ENCODE measurements at regions not wholly inside any gene's neighbourhood (a gene's known extent, or its start where the extent isn't known, plus 50 kb on each side); places are given as distances from the start of the nearest gene placed in this dataset.
A peak's percentile ranks its signal among the peaks of the same experiment; 100 is the strongest.
"Not testable (repeated sequence)": the region's sequence is repeated elsewhere in the genome, so short reads cannot be mapped to it uniquely, and the experiment has no call there.

DNA sequence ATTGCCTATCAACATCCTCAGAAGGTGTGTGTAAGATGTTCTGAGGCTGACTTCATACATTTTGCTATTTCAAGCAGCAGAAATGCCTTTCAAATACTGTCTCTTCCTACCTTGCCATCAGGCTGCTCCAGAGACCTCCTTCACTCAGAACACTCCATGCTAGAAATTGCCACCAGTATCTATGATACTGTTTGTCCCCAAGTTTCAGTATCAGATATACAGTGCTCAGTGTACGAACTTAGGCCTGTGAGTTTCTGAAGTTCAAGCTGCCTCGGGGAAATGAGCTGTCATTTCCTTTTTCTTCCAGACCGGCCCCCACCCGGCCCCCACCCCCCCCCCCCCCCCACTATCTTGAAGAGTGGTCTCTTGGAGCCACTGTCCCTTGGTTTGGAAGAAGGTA, 373.4 kb upstream of the CHRM2 start:
- Mint-ChIP-seq H3K27me3 (ENCODE audit: low read depth in 3 of 3) (peaks cover 0 to 2% (median 1%) of the 10 kb centered on the region in 3 donors), H3K9me3 (peaks cover 3 to 28% (median 11%) of the 10 kb centered on the region in 6 donors), H3K27ac (no peak overlapping the region), H3K4me1 (no peaks in the 10 kb centered on the region), H3K36me3 (no peaks in the 10 kb centered on the region), H3K4me3 (no peak overlapping the region)
- no peak for DNase-seq

DNA sequence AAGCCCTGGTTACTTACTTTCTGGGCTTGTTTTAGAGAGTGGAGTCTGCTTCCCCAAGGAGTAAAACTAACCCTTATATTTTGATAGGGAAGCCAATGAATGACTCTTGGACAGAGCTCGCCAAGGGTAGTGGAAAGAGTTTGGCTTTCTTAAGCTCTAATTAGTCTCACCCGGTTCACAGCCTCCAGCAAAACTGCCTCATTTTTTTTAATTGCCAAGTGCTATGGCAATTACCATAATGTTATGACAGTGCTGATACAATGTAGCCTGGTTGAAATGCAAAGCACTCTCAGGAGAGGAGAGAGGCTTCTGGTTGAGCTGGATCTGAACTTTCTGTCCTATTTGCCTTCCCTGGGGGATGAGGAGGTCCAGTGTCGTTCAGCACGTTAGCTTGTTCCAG, 376.1 kb upstream of the CHRM2 start:
- Mint-ChIP-seq H3K27me3 (ENCODE audit: low read depth in 3 of 3) (peaks cover 0 to 3% (median 2%) of the 10 kb centered on the region in 3 donors), H3K36me3 (no peaks in the 10 kb centered on the region), H3K27ac (no peak overlapping the region), H3K9me3 (peaks cover 1 to 30% (median 10%) of the 10 kb centered on the region in 6 donors), H3K4me1 (no peaks in the 10 kb centered on the region), H3K4me3 (no peak overlapping the region)
- no peak for DNase-seq

- no peaks in the 10 kb centered on the region for H3K36me3 Mint-ChIP-seq
- peaks cover 1 to 30% (median 10%) of the 10 kb centered on the region in 6 donors for H3K9me3 Mint-ChIP-seq
- peaks cover 0 to 3% (median 2%) of the 10 kb centered on the region in 3 donors for H3K27me3 Mint-ChIP-seq (ENCODE audit: low read depth in 3 of 3)
- no peak overlapping the region for H3K4me3 Mint-ChIP-seq
- DNase-seq, result no peak
- no peak overlapping the region for H3K27ac Mint-ChIP-seq
- H3K4me1 Mint-ChIP-seq, result no peaks in the 10 kb centered on the region
Observed at GRCh38 chr7:136489808-136490207, 378.6 kb upstream of the CHRM2 start.

- Mint-ChIP-seq H3K27ac (no peak overlapping the region), H3K4me3 (no peak overlapping the region), H3K27me3 (ENCODE audit: low read depth in 3 of 3) (no peaks in the 10 kb centered on the region), H3K9me3 (peaks cover 5 to 37% (median 13%) of the 10 kb centered on the region in 6 donors), H3K36me3 (no peaks in the 10 kb centered on the region), H3K4me1 (no peaks in the 10 kb centered on the region)
- DNase-seq, result no peak
Observed at GRCh38 chr7:136480901-136481300, 387.6 kb upstream of the CHRM2 start.

- no peaks in the 10 kb centered on the region for H3K36me3 Mint-ChIP-seq
- no peak overlapping the region for H3K27ac Mint-ChIP-seq
- H3K27me3 Mint-ChIP-seq (ENCODE audit: low read depth in 3 of 3), result no peaks in the 10 kb centered on the region
- no peak for DNase-seq
- no peak overlapping the region for H3K4me3 Mint-ChIP-seq
- H3K9me3 Mint-ChIP-seq, result peaks cover 8 to 44% (median 15%) of the 10 kb centered on the region in 6 donors
- no peaks in the 10 kb centered on the region for H3K4me1 Mint-ChIP-seq
Observed at GRCh38 chr7:136479922-136480321, 388.5 kb upstream of the CHRM2 start.

DNA sequence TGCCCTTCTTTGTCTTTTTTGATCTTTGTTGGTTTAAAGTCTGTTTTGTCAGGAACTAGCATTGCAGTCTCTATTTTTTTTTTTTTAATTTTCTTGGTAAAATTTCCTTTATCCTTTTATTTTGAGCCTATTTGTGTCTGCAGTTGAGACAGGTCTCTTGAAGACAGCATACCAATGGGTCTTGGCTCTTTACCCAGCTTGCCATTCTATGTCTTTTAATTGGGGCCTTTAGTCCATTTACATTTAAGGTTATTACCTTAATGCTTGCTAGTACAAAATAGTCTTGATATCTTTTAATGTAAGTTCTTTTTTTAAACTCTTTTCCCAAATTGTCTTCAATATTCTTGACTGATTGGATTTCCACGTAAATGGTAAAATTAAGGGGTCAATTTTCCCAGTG, 398.3 kb upstream of the CHRM2 start:
- no peak for DNase-seq
- H3K4me1 Mint-ChIP-seq, result no peaks in the 10 kb centered on the region
- H3K9me3 Mint-ChIP-seq, result peaks cover 15 to 61% (median 38%) of the 10 kb centered on the region in 6 donors
- H3K27me3 Mint-ChIP-seq (ENCODE audit: low read depth in 3 of 3), result no peaks in the 10 kb centered on the region
- H3K27ac Mint-ChIP-seq, result no peak overlapping the region
- no peak overlapping the region for H3K4me3 Mint-ChIP-seq
- H3K36me3 Mint-ChIP-seq, result peaks cover 0 to 4% (median 4%) of the 10 kb centered on the region in 3 donors

DNA sequence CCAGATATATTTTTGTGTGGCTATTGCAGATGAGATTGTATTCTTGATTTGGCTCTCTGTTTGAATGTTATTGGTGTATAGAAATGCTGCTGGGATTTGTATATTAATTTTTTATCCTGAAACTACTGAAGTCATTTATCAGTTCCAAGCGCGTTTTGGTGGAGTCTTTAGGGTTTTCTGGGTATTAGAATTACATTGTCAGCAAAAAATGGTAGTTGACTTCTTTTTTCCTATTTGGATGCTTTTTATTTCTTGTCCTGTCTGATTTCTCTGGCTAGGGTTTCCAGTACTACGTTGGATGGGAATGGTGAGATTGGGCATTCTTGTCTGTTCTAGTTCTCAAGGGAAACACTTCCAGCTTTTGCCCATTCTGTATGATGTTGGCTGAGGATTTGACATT, 415.5 kb upstream of the CHRM2 start:
- DNase-seq, result no peak
- Mint-ChIP-seq H3K4me3 (no peak overlapping the region), H3K36me3 (no peaks in the 10 kb centered on the region), H3K27ac (no peak overlapping the region), H3K9me3 (peaks cover 18 to 50% (median 35%) of the 10 kb centered on the region in 6 donors), H3K4me1 (no peaks in the 10 kb centered on the region), H3K27me3 (ENCODE audit: low read depth in 3 of 3) (peaks cover 0 to 2% (median 0%) of the 10 kb centered on the region in 3 donors)

GRCh38 chr7:136446751-136447150, 421.7 kb upstream of the CHRM2 start:
- Mint-ChIP-seq H3K27ac (no peak overlapping the region), H3K9me3 (peaks cover 13 to 36% (median 27%) of the 10 kb centered on the region in 6 donors), H3K4me1 (no peaks in the 10 kb centered on the region), H3K27me3 (ENCODE audit: low read depth in 3 of 3) (peaks cover 0 to 2% (median 1%) of the 10 kb centered on the region in 3 donors), H3K36me3 (no peaks in the 10 kb centered on the region), H3K4me3 (no peak overlapping the region)
- no peak for DNase-seq

- no peaks in the 10 kb centered on the region for H3K36me3 Mint-ChIP-seq
- no peaks in the 10 kb centered on the region for H3K4me1 Mint-ChIP-seq
- H3K4me3 Mint-ChIP-seq, result no peak overlapping the region
- peaks cover 8 to 46% (median 23%) of the 10 kb centered on the region in 6 donors for H3K9me3 Mint-ChIP-seq
- peaks cover 0 to 1% (median 0%) of the 10 kb centered on the region in 3 donors for H3K27me3 Mint-ChIP-seq (ENCODE audit: low read depth in 3 of 3)
- H3K27ac Mint-ChIP-seq, result no peak overlapping the region
- DNase-seq, result no peak
Observed at GRCh38 chr7:136441835-136442234, 426.6 kb upstream of the CHRM2 start.

- not testable (repeated sequence) for H3K4me1 Mint-ChIP-seq; H3K27ac Mint-ChIP-seq; H3K36me3 Mint-ChIP-seq; H3K4me3 Mint-ChIP-seq; DNase-seq; H3K27me3 Mint-ChIP-seq (ENCODE audit: low read depth in 3 of 3)
- peaks cover 5 to 33% (median 15%) of the 10 kb centered on the region in 6 donors for H3K9me3 Mint-ChIP-seq
Observed at GRCh38 chr7:136431736-136432135, 436.7 kb upstream of the CHRM2 start.

DNA sequence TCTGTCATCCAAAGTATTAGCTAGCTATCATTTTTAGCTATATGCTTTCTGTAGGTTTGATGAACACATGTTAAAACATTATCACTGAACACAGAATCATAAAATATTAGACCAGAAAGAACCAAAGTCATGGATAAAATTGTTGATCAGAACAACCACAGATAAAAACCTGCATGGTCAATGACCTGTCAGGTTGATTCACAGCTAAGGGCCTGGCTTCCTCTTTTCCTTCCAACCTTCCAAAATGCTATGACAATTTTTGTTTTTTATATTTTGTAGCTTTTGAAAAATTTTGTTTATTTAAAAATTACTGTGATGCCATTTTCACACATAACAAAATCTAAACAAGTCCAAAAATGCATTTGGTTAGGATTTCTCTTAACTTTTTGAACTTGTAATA, 444.4 kb upstream of the CHRM2 start:
- no peak for DNase-seq
- no peaks in the 10 kb centered on the region for H3K4me1 Mint-ChIP-seq
- peaks cover 5 to 39% (median 15%) of the 10 kb centered on the region in 6 donors for H3K9me3 Mint-ChIP-seq
- no peak overlapping the region for H3K27ac Mint-ChIP-seq
- H3K4me3 Mint-ChIP-seq, result no peak overlapping the region
- peaks cover 0 to 5% (median 0%) of the 10 kb centered on the region in 3 donors for H3K36me3 Mint-ChIP-seq
- peaks cover 2 to 3% (median 2%) of the 10 kb centered on the region in 3 donors for H3K27me3 Mint-ChIP-seq (ENCODE audit: low read depth in 3 of 3)

- not testable (repeated sequence) for H3K27ac Mint-ChIP-seq; H3K4me1 Mint-ChIP-seq; H3K4me3 Mint-ChIP-seq; H3K36me3 Mint-ChIP-seq; DNase-seq; H3K27me3 Mint-ChIP-seq (ENCODE audit: low read depth in 3 of 3)
- peaks cover 5 to 22% (median 11%) of the 10 kb centered on the region in 6 donors for H3K9me3 Mint-ChIP-seq
Observed at GRCh38 chr7:136419740-136420139, 442.6 kb upstream of the MTPN start.

- Mint-ChIP-seq H3K4me3 (no peak overlapping the region), H3K27me3 (ENCODE audit: low read depth in 3 of 3) (peaks cover 0 to 3% (median 0%) of the 10 kb centered on the region in 3 donors), H3K36me3 (no peaks in the 10 kb centered on the region), H3K27ac (no peak overlapping the region), H3K4me1 (no peaks in the 10 kb centered on the region), H3K9me3 (peaks cover 0 to 6% (median under 1%) of the 10 kb centered on the region in 6 donors)
- DNase-seq, result no peak
Observed at GRCh38 chr7:136412952-136413351, 435.8 kb upstream of the MTPN start.

DNA sequence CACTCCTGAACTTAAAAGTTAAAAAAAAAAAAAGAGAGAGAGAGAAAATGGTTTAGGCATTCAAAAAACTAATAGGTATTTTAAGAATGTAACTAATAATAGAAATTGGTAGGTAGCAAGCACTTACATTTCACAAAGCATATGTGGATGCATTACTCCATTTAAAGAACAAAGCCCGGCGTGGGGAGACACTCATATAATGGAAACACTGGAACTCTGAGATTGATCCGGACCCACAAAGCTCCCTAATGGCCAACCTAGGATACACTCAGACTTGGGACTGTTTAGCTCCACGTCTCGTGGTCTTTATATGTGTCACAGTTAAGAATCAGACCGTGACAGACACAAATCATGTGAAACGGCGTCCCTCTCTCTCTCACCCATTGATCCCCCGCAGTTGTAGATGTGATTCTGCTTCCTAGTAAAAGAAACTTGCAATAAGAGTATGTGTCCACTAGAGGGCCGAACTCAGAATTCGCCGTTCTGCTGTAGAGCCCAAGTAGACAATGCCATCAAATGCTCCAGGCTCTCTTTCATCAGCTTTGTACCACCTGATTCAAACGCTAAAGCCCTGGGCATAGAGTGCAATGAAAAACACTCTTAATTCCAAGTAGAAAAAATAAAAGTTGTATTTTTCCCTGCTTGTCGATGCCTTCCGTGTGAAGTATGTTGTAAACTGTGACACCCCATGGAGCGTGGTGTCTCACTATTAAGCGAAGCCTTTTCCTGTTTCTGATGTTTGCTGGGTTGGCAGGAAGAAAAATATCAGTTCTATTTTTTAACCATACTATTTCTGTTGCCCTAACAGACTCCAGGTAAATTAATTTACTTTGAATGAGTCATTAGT, 429.0 kb upstream of the MTPN start:
- Mint-ChIP-seq H3K4me1 (peaks cover 0 to 8% of the 10 kb centered on the region in 2 donors), H3K36me3 (no peaks in the 10 kb centered on the region), H3K9me3 (peaks cover 0 to 9% (median 0%) of the 10 kb centered on the region in 6 donors), H3K27me3 (ENCODE audit: low read depth in 3 of 3) (peaks cover 0 to 3% (median 0%) of the 10 kb centered on the region in 3 donors), H3K27ac (no peak overlapping the region), H3K4me3 (peak overlapping the region in 1 of 5 donors; percentile 12)
- DNase-seq, result peak in 1 of 3 donors; percentile 17
